ENCODE measurements at regions not wholly inside any gene's neighbourhood (a gene's known extent, or its start where the extent isn't known, plus 50 kb on each side); places are given as distances from the start of the nearest gene placed in this dataset.
A peak's percentile ranks its signal among the peaks of the same experiment; 100 is the strongest.

DNA sequence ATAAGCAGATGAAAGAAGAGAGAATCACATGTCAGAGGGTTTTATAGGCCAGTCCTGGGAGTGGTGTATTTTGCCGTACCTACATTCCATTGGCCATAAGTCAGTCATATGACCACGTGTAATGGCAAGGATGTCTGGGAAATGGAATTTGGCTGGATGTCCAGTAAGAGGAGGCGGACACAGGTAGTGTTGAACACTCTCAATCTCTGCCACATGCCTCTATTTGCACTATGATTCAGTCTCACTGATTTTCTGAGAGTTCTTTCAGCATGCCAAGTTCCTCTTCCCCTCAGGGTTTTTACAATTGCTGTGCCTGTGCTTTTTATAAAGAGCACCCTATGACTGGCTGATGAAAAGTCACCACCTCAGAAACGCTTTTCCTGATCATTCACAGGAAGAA is 164.2 kb upstream of the GPR101 start:
- ChIA-PET POLR2A (no interaction called here), CTCF (interaction anchor here (0.7 to 1.3 kb wide), 2 partner anchors 31 to 829 kb away, joined by 3 read pairs; no protein-coding TSS in a partner anchor)
- no peaks in the 10 kb centered on the region for H3K9me3 Mint-ChIP-seq (ENCODE audit: unreplicated experiment)
- no TSS peak for BruUV-seq (replicated peaks)
- peak; percentile 42 for DNase-seq (ENCODE audit: unreplicated experiment)
- intact Hi-C loops (cut with micrococcal nuclease) = no loop called here
- H3K4me1 Mint-ChIP-seq (ENCODE audit: insufficient read depth, unreplicated experiment) = peaks cover 8% of the 10 kb centered on the region
- no peaks in the 10 kb centered on the region for H3K27me3 Mint-ChIP-seq (ENCODE audit: insufficient read depth, unreplicated experiment)
- H3K27ac Mint-ChIP-seq (ENCODE audit: low read depth, unreplicated experiment) = no peak overlapping the region
- no peak overlapping the region for H3K4me3 Mint-ChIP-seq (ENCODE audit: unreplicated experiment)
- H3K36me3 Mint-ChIP-seq (ENCODE audit: insufficient read depth, unreplicated experiment) = no peaks in the 10 kb centered on the region
- TF ChIP-seq, protein P1, sequence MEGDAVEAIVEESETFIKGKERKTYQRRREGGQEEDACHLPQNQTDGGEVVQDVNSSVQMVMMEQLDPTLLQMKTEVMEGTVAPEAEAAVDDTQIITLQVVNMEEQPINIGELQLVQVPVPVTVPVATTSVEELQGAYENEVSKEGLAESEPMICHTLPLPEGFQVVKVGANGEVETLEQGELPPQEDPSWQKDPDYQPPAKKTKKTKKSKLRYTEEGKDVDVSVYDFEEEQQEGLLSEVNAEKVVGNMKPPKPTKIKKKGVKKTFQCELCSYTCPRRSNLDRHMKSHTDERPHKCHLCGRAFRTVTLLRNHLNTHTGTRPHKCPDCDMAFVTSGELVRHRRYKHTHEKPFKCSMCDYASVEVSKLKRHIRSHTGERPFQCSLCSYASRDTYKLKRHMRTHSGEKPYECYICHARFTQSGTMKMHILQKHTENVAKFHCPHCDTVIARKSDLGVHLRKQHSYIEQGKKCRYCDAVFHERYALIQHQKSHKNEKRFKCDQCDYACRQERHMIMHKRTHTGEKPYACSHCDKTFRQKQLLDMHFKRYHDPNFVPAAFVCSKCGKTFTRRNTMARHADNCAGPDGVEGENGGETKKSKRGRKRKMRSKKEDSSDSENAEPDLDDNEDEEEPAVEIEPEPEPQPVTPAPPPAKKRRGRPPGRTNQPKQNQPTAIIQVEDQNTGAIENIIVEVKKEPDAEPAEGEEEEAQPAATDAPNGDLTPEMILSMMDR (IDR thresholded peaks at IDR 0.05; ENCODE audit: unreplicated experiment) = no peak

- Mint-ChIP-seq H3K4me3 (ENCODE audit: unreplicated experiment) (no peak overlapping the region), H3K36me3 (ENCODE audit: insufficient read depth, unreplicated experiment) (no peaks in the 10 kb centered on the region), H3K27me3 (ENCODE audit: insufficient read depth, unreplicated experiment) (peaks cover 12% of the 10 kb centered on the region), H3K9me3 (ENCODE audit: unreplicated experiment) (no peaks in the 10 kb centered on the region), H3K4me1 (ENCODE audit: insufficient read depth, unreplicated experiment) (peaks cover 8% of the 10 kb centered on the region), H3K27ac (ENCODE audit: low read depth, unreplicated experiment) (no peak overlapping the region)
- ChIA-PET CTCF (interaction anchor here (0.5 to 2.4 kb wide), 2 partner anchors 43 to 384 kb away, joined by 4 to 11 read pairs; no protein-coding TSS in a partner anchor), POLR2A (no interaction called here)
- TF ChIP-seq, protein P1 (IDR thresholded peaks at IDR 0.05; ENCODE audit: unreplicated experiment) = no peak
- no TSS peak for BruUV-seq (replicated peaks)
- DNase-seq (ENCODE audit: unreplicated experiment) = peak; percentile 81
- intact Hi-C loops (cut with micrococcal nuclease) = loop anchor here (2.0 kb wide), 1 partner anchor 29 kb away; no protein-coding TSS in a partner anchor
Measured at GRCh38 chrX:137195991-137196390, 162.2 kb upstream of the GPR101 start.

- DNase-seq (ENCODE audit: unreplicated experiment) = no peak
- ChIA-PET CTCF (interaction anchor here (2.4 kb wide), 1 partner anchor 43 kb away, joined by 11 read pairs; no protein-coding TSS in a partner anchor), POLR2A (no interaction called here)
- Mint-ChIP-seq H3K9me3 (ENCODE audit: unreplicated experiment) (no peaks in the 10 kb centered on the region), H3K36me3 (ENCODE audit: insufficient read depth, unreplicated experiment) (no peaks in the 10 kb centered on the region), H3K27me3 (ENCODE audit: insufficient read depth, unreplicated experiment) (peaks cover 12% of the 10 kb centered on the region), H3K4me3 (ENCODE audit: unreplicated experiment) (no peak overlapping the region), H3K27ac (ENCODE audit: low read depth, unreplicated experiment) (no peak overlapping the region), H3K4me1 (ENCODE audit: insufficient read depth, unreplicated experiment) (peaks cover 8% of the 10 kb centered on the region)
- intact Hi-C loops (cut with micrococcal nuclease) = loop anchor here (2.0 kb wide), 1 partner anchor 28 kb away; no protein-coding TSS in a partner anchor
- TF ChIP-seq, protein P1 (IDR thresholded peaks at IDR 0.05; ENCODE audit: unreplicated experiment) = no peak
- no TSS peak for BruUV-seq (replicated peaks)
Measured at GRCh38 chrX:137195296-137195695, 161.5 kb upstream of the GPR101 start.

- peak; percentile 61 for DNase-seq (ENCODE audit: unreplicated experiment)
- ChIA-PET CTCF (interaction anchor here (0.7 to 2.4 kb wide), 15 partner anchors 9 to 319 kb away, joined by 3 to 11 read pairs (median 3); no protein-coding TSS in a partner anchor), POLR2A (interaction anchor here (0.6 kb wide), 1 partner anchor 30 kb away, joined by 3 read pairs; no protein-coding TSS in a partner anchor)
- Mint-ChIP-seq H3K36me3 (ENCODE audit: insufficient read depth, unreplicated experiment) (no peaks in the 10 kb centered on the region), H3K4me3 (ENCODE audit: unreplicated experiment) (no peak overlapping the region), H3K27ac (ENCODE audit: low read depth, unreplicated experiment) (no peak overlapping the region), H3K9me3 (ENCODE audit: unreplicated experiment) (no peaks in the 10 kb centered on the region), H3K4me1 (ENCODE audit: insufficient read depth, unreplicated experiment) (peaks cover 8% of the 10 kb centered on the region), H3K27me3 (ENCODE audit: insufficient read depth, unreplicated experiment) (peaks cover 12% of the 10 kb centered on the region)
- BruUV-seq (replicated peaks) = no TSS peak
- TF ChIP-seq, protein P1 (IDR thresholded peaks at IDR 0.05; ENCODE audit: unreplicated experiment) = peak; percentile 60
- intact Hi-C loops (cut with micrococcal nuclease) = loop anchor here (1.0 to 2.0 kb wide), 2 partner anchors 27 to 239 kb away; no protein-coding TSS in a partner anchor
Measured at GRCh38 chrX:137194164-137194563, 160.4 kb upstream of the GPR101 start.

All from MCF 10A (cell line).